Tibial nerve (tissue), 4 donors: ENCODE measurements at regions not wholly inside any gene's neighbourhood (a gene's known extent, or its start where the extent isn't known, plus 50 kb on each side); places are given as distances from the start of the nearest gene placed in this dataset.

Experiments used
- EP300 ChIP-seq, 2 donors: sonication (generic); formaldehyde crosslinking; IDR thresholded peaks; one replicate each; pipeline ENCODE4 v1.6.1; 2017; ENCODE audit warnings: antibody characterized with exemption in 2 of 2, mild to moderate bottlenecking in 1 of 2
- TF ChIP-seq, protein P1 (sequence below), 5 experiments: fragments of 200-600 bp in 3 of 5; fragments of 450-650 bp in 2 of 5; sonication (generic) in 3 of 5; IDR thresholded peaks; one replicate each; pipeline ENCODE4 v1.5.1; 2016 to 2019; ENCODE audit warnings: antibody characterized with exemption in 5 of 5, mild to moderate bottlenecking in 3 of 5, moderate library complexity in 2 of 5

DNA sequence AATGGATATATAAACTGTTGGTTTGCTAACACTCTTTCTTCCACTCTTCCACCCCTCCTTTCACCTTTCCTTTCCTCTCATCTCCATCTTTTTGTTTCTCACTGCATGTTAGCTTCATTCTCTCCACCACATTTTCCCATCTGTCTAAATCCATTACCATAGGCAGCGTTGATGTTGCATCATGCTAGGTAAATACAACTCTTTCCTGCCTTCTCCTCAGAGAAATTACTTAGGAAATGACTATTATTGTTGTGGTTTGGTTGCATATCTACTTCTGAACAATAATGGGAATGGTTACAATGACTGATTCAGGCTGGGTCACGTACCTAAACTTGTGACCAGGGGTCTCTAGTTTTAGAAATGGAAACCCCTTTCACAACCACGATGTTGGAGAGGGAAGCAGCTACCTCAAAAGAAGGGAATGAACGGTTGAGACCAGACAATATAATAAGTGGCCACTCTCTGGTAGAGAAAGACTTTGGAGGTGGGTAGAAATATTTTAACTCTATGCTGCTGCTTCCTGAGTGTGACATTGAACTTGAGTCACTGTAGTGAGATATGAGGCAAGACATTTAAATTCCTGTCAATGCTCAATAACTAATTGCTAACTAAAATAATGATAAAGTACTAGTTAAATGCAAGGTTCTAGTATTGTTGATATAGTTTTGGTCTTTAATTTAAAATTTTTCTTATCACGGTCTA lies 314.1 kb upstream of the TGFBR2 start:
- TF ChIP-seq, protein P1, sequence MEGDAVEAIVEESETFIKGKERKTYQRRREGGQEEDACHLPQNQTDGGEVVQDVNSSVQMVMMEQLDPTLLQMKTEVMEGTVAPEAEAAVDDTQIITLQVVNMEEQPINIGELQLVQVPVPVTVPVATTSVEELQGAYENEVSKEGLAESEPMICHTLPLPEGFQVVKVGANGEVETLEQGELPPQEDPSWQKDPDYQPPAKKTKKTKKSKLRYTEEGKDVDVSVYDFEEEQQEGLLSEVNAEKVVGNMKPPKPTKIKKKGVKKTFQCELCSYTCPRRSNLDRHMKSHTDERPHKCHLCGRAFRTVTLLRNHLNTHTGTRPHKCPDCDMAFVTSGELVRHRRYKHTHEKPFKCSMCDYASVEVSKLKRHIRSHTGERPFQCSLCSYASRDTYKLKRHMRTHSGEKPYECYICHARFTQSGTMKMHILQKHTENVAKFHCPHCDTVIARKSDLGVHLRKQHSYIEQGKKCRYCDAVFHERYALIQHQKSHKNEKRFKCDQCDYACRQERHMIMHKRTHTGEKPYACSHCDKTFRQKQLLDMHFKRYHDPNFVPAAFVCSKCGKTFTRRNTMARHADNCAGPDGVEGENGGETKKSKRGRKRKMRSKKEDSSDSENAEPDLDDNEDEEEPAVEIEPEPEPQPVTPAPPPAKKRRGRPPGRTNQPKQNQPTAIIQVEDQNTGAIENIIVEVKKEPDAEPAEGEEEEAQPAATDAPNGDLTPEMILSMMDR (IDR thresholded peaks at IDR 0.05) = no peak
- TF ChIP-seq EP300 (IDR thresholded peaks at IDR 0.05) = peak in 1 of 2 donors; percentile 26
